ENCODE measurements at regions not wholly inside any gene's neighbourhood (a gene's known extent, or its start where the extent isn't known, plus 50 kb on each side); places are given as distances from the start of the nearest gene placed in this dataset.
"Not testable (repeated sequence)": the region's sequence is repeated elsewhere in the genome, so short reads cannot be mapped to it uniquely, and the experiment has no call there.

DNA sequence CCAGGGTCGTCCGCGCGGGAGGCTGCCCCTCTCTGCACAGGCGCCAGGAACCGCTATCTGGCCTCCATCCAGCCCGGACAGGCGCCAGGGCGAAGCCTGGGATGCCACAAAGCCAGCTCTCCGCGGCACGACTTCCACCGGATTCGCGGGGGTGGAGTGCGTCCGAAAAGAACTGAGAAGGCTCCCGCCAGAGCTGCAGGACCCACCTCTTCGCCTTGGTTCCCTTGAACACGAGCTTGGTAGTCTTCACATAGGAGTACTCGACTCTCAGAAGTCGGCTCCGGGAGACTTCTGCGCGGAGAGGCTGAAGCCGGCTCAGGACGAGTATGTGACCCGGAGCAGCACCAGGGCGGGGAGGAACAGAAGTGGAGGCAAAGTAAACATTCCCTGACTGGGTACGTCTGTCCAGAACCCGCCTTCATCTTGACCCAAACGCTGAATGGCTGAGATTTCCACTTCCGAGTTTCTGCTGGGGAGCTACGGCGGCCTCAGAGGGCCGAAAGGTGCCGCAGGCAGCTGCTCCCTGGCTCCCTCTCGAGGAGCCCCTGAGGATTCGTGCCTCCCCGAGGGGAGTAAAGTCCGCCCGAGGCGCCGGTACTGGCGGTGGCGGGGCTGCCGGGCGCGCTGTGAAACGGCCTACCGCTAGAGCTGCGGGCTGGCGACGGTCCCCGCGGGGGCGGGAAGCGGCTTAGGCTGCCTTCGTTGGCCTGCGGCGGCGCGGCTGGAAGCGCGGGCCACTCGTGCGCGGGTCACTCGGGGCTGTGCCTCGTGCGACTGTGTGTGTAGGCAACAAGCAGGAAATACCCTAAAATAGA is 2654.9 kb upstream of the DEFB115 start:
- H3K27me3 ChIP-seq (ENCODE audit: control insufficient read depth in 2 of 2, insufficient read depth in 2 of 2, low read length in 2 of 2); H4K20me1 ChIP-seq (replicated peaks; ENCODE audit: control insufficient read depth, extremely low read depth, insufficient read depth, low read length); H3K9me3 ChIP-seq (replicated peaks; ENCODE audit: control insufficient read depth, insufficient read depth, low read length); H3K9me1 ChIP-seq (replicated peaks; ENCODE audit: control insufficient read depth, extremely low read depth, insufficient read depth, low read length); POLR2A ChIA-PET; H3K4me1 ChIP-seq (ENCODE audit: control insufficient read depth, extremely low read depth, insufficient read depth, low read length); FAIRE-seq; H3K36me3 ChIP-seq (ENCODE audit: control insufficient read depth in 2 of 2, extremely low read depth in 1 of 2, insufficient read depth in 2 of 2, low read length in 2 of 2); CTCF ChIA-PET; dilution Hi-C loops (cut with MboI; ENCODE audit: extremely low pct_ligation_motif_present, low sequenced_read_pairs); intact Hi-C loops (cut with micrococcal nuclease); H3K79me2 ChIP-seq (ENCODE audit: control insufficient read depth, insufficient read depth, low read length): not testable (repeated sequence)
- peak; percentile 92 for DNase-seq (ENCODE audit: low read depth, low spot score)
- Histone ChIP-seq H3K9ac (replicated peaks; ENCODE audit: extremely low read depth, insufficient read depth, low read length) (peak overlapping the region; percentile 61), H3K27ac (ENCODE audit: insufficient read depth, low read depth, low read length) (peak overlapping the region; percentile 51), H3K4me2 (ENCODE audit: insufficient read depth, low read length) (peak overlapping the region; percentile 72), H3K4me3 (replicated peaks in 1 of 3; ENCODE audit: insufficient read depth in 1 of 3, low read depth in 1 of 3, low read length in 3 of 3) (peak overlapping the region; percentile 42 to 72 (median 64)), H2AFZ (ENCODE audit: low read depth, low read length) (peak overlapping the region; percentile 87)
- peak; percentile 40 for TF ChIP-seq POLR2AphosphoS5 (IDR thresholded peaks at IDR 0.05; ENCODE audit: insufficient read depth, low read depth, low read length)
- peak; percentile 26 for TF ChIP-seq POLR2A (IDR thresholded peaks at IDR 0.05; ENCODE audit: low read depth, low read length)
- TF ChIP-seq, protein P1, sequence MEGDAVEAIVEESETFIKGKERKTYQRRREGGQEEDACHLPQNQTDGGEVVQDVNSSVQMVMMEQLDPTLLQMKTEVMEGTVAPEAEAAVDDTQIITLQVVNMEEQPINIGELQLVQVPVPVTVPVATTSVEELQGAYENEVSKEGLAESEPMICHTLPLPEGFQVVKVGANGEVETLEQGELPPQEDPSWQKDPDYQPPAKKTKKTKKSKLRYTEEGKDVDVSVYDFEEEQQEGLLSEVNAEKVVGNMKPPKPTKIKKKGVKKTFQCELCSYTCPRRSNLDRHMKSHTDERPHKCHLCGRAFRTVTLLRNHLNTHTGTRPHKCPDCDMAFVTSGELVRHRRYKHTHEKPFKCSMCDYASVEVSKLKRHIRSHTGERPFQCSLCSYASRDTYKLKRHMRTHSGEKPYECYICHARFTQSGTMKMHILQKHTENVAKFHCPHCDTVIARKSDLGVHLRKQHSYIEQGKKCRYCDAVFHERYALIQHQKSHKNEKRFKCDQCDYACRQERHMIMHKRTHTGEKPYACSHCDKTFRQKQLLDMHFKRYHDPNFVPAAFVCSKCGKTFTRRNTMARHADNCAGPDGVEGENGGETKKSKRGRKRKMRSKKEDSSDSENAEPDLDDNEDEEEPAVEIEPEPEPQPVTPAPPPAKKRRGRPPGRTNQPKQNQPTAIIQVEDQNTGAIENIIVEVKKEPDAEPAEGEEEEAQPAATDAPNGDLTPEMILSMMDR (IDR thresholded peaks at IDR 0.05; ENCODE audit: extremely low read depth in 1 of 2, insufficient read depth in 1 of 2, low read depth in 1 of 2, low read length in 2 of 2) = peak; percentile 65 to 87
- BruUV-seq (replicated peaks) = TSS peak; percentile 57

DNA sequence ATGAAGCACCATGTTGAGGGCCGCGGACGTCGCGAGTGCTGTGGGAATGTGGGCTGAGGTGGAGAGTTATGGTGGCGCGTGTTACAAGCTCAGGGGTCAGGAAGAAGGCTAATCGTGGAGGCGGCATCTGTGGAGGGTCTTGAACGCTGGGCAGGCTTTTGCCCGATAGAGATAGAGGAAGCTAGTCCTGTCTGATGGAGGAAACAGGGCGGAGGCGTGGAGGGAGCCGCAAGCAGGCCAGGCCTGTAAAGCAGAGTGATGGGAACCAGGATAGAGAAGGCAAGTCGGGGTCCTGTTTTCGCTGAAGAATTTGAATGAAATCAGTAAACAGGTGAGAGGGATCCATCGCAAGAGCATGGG is 2654.3 kb upstream of the DEFB115 start:
- DNase-seq (ENCODE audit: low read depth, low spot score); H3K9me3 ChIP-seq (replicated peaks; ENCODE audit: control insufficient read depth, insufficient read depth, low read length); H4K20me1 ChIP-seq (replicated peaks; ENCODE audit: control insufficient read depth, extremely low read depth, insufficient read depth, low read length); H3K36me3 ChIP-seq (ENCODE audit: control insufficient read depth in 2 of 2, extremely low read depth in 1 of 2, insufficient read depth in 2 of 2, low read length in 2 of 2); H3K9ac ChIP-seq (replicated peaks; ENCODE audit: extremely low read depth, insufficient read depth, low read length); H3K4me1 ChIP-seq (ENCODE audit: control insufficient read depth, extremely low read depth, insufficient read depth, low read length); intact Hi-C loops (cut with micrococcal nuclease); H3K79me2 ChIP-seq (ENCODE audit: control insufficient read depth, insufficient read depth, low read length); FAIRE-seq; POLR2A ChIA-PET; H3K9me1 ChIP-seq (replicated peaks; ENCODE audit: control insufficient read depth, extremely low read depth, insufficient read depth, low read length); BruUV-seq (replicated peaks); H3K4me2 ChIP-seq (ENCODE audit: insufficient read depth, low read length); dilution Hi-C loops (cut with MboI; ENCODE audit: extremely low pct_ligation_motif_present, low sequenced_read_pairs); H3K27me3 ChIP-seq (ENCODE audit: control insufficient read depth in 2 of 2, insufficient read depth in 2 of 2, low read length in 2 of 2); CTCF ChIA-PET: not testable (repeated sequence)
- peak overlapping the region; percentile 8 for H3K27ac ChIP-seq (ENCODE audit: insufficient read depth, low read depth, low read length)
- H2AFZ ChIP-seq (ENCODE audit: low read depth, low read length) = peak overlapping the region; percentile 71
- H3K4me3 ChIP-seq (replicated peaks in 1 of 3; ENCODE audit: insufficient read depth in 1 of 3, low read depth in 1 of 3, low read length in 3 of 3) = peak overlapping the region in 1 of 3 experiments; percentile 64
